ENCODE measurements at regions not wholly inside any gene's neighbourhood (a gene's known extent, or its start where the extent isn't known, plus 50 kb on each side); places are given as distances from the start of the nearest gene placed in this dataset.
A peak's percentile ranks its signal among the peaks of the same experiment; 100 is the strongest.

DNA sequence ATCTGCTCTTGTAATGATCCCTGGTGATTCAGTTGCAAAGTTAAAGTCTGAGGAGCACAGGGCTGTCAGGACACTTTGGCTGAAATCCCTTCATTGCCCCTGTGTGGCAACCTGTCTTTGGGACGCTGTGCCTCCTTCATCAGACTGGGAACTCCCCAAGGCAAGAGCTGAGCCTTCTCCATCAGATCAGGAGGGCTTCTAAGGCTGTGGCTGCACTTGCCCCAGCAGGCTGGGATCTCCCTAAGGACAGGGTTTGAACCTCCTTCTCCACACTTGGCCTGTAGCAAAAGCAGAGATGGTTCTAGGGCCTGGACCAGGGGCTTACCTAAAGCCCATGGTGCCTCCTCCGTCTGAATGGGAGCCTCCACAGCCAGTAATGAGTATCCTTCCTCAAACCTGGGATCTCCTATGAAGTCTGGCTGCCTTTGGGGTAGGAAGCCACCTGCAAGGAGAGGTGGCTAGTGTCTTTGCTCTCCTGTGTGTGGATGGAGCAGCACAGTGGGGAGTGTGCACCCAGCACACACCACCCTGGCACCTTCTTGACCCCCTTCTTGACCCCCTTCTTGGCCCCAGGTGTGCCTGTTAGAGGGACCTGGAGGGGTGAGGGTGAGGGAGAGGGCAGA lies 79.0 kb upstream of the NKD1 start:
- no peak for DNase-seq

DNA sequence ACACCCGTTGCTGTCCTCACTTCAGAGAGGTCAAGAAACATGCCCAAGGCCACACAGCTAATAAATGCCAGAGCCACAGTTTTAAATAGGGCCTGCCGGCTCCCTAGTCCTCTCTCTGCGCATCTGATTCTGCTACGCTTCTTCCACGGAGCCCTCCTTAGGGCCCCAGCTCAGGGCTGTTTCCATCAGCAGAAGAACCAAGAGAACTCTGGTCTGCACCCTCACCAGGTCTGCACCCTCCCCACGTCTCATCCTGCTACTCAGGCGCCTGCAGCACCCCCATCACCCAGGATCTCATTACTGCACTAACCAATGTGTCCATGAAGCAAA lies 79.5 kb upstream of the NKD1 start:
- no peak for DNase-seq

DNA sequence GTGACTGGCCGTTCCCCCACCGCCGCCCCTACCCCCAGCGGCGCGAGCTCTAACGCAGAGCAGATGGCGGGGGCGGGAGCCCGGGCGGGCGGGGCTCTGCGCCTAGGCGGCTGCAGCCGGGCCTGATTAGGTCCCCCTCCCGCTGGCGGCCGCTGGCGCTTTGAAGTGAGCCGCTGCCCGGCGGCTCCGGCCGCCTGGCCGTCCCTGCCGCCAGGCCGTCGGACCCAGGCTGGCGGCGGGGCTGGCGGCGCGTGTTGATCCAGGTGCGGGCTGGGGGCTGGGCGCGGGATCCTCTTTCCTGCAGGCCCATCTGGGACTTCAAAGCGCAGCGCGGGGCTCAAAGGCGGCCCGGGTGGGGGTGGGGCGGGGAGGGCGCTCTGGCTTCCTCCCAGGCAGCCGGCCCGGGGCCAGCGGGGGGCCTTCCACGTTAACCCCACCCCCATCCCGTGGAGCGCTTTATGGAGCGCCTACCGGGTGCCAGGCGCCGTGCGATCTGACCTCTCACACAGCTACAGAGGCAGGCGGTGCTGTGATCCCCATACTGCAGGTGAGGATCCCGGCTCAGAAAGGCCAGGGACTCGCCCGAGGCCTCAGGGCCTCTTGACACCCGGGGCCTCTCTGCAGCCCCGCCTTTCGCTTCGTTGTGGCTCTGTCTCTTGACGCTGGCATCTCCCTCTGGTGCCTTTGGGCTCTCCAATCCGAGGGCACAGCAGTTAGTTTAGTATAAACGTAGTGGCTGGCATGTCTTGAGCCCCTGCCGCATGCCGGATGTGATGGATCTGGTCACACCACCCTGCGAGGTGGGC lies 80.0 kb upstream of the NKD1 start:
- peak; percentile 64 for DNase-seq

DNA sequence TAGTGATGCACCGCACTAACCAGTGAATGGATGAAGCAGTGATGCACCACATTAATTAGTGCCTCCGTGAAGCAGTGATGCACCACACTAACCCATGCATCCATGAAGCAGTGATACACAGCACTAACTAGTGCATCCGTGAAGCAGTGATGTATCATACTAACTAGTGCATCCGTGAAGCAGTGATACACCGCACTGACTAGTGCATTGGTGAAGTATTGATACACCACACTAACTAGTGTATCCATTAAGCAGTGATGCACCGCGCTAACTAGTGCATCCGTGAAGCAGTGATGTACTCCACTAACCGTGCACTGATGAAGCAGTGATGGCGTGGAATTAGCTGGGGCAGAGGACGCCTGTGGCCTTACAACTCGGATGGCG lies 80.6 kb upstream of the NKD1 start:
- no peak for DNase-seq

DNA sequence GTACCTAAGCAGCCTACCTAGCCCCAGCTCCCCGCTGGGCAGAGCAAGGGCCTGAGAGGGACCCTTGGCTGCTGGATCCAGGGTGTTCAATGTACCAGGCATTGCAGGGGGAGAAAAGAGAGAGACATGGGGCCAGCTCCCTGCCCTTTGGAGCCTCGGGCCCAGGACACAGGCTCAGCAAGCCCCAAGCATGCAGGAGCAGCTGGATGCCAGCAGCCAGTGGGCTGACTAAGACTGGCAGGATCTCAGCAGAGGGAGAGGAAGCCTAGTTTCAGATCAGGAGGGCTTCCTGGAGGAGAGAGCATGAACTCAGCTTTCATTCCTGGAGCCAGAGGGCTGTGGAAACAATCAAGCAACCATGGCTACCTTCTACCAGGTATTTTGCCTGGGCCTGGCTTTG lies 82.0 kb upstream of the NKD1 start:
- DNase-seq, result no peak

DNA sequence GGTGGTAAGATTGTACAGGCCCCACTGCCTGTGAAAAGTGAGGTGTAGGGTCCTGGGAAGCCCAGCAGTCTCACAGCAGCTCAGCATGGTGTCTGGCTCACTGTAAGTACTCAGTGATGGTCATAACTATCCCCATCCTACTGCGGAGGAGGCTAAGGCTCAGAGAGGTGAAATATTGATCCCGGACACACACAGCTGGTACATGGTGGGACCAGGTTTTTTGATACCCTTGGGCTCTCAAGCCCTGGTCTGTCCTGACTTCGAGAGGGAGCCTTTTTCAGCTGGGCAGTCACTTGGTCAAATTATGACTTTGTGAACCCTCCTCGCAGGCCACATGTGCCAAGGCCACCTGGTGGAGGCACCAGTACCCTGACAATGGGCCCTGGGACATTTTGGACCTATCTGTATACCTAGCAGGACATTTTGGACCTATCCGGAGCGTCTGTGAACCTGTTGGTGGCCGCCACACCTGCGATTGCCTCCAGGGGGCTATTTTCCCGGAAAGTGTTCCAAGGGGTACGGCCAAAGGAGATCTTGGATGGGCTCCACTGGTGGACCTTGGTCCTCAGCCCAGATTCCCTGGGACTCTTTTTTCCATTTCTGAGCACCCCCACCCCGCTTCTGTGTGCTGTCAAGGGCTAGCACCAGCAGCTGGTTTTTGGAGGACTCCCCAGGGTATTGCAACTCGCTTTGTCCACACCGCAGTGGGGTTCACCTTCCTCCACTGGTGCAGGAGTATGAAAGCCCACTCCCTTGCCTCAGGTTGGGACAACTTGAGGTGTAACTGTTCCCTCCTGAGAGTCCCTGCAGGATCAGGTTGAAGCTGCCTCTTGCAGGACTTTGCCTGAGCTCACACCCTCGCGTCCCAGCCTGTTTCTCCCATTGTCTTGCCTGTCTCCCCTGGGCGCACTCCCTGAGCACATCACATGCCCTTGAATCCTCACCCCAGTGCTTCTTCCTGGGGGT lies 83.6 kb upstream of the NKD1 start:
- no peak for DNase-seq

DNA sequence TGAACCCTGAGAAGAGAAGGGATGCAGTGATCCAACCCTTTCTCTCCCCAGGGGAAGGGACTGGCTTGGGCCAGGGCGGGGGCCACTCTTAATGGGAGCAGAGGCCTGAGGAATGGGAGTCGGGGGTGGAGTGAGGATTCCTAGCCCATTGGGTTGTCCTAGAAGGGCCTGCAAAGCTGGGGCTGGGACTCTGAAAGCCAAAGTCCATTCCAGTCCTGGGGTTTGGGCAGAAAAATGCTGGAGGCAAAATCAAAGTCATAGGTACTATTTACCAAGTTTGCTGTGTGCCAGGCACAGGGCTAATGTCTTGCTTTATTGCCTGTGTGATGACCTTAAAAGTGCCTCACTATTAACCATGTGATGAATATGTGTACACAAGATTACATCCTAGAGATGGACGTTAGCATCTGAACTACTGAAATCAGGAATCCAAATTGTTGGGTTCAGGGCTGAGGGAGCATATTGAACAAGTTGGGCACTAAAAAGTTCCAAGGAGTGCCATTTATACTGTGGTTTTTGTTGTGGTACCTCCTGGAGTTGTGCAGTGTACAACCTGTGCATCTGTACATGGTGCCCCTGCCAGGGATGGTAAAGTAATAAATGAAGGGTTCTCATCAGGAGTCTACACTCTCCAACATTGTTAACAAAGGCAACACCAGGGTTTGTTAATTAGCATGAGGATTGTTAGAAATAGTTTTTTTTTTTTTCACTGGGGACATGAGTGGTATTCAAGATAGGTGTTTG lies 84.4 kb upstream of the NKD1 start:
- no peak for DNase-seq

DNA sequence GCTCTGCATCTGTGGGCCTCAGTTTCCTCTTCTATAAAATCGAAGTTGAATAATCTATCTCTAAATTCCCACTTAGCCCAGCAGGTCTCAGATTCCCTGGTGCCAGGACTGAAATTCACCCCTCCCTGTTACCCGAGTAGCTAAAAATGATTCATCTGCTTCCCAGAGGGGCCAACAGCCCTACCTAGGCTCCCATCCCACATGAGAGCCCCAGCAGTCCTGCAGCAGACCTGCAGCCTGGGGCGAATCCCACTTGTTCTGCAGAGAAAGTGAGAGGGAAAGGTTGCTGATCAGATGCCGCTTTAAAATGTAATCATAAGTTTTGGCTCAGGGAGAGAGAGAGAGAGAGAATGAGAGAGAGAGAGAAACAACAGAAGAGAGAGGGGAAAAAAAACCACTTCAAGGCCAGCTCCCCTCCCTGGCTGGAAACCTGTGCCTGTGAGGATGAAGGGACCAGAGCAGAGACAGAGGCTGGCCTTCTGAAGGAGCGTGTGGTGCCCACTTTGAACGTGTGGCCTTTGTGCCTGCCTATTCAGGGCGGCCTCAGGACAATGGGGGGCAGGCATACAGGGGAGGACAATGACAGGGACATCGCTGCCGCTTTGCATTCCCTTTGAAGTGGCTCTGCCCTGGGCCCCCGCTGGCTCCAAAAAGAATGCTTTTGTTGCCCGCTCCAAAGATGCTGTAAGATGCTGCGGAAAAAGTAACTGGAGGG lies 85.2 kb upstream of the NKD1 start:
- no peak for DNase-seq

DNA sequence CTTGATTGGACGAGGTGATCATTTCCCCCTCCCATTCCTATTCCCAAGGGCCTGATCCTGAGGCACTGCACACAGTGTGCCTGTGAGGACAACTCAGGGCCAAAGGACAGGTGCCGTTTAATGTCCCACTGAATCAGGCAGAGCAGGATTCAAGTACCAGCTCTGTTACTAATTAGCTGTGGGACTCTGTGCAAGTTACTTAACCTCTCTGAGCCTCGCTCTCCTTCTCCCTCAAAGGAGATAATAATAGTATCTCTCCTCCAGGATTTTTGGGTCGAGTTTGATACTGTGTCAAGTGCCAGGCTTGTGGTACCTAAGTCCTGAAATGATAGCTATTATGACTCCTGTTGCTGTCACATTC lies 86.8 kb upstream of the NKD1 start:
- DNase-seq, result no peak

DNA sequence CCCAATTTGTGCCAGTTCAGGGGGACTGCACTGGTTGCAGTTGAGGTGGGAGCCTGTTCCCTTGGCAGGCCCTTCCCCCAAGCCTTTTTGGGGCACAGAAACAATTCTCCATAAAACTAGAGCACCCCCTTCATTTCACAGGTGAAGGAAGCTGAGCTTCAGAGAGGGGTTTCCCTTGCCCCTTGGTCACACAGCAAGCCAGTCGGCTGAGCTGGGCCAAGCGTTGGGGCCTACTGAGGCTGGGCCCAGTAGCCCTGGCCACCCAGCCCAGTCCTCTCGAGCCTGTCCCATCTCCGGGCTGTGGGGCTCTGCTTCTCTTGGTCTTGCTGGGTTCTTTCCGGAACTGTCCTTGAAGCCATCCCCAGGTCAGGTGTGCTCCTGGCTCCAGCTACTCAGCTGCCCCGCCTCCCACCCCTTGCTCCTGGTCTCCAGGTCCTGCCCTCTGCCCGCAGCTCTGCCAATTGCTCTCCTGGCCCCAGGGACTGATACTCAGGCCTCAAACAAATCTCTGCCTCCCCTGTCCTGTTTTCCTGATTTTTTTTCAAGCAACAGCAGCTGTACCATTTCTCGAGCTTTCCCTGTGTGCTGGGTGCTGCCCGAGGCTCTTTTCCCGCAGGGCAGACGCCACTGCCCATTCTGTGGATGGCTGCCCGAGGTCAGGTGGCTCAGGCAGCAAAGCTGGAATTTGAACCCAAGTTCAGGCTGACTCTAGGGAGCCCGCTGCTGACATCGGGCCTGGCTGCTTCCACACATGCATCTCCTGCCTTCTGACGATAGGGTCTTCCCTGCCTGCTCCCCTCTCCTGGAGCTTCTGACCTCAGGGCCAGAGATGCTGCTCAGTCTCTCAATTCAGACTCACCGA lies 87.4 kb upstream of the NKD1 start:
- DNase-seq, result no peak

DNA sequence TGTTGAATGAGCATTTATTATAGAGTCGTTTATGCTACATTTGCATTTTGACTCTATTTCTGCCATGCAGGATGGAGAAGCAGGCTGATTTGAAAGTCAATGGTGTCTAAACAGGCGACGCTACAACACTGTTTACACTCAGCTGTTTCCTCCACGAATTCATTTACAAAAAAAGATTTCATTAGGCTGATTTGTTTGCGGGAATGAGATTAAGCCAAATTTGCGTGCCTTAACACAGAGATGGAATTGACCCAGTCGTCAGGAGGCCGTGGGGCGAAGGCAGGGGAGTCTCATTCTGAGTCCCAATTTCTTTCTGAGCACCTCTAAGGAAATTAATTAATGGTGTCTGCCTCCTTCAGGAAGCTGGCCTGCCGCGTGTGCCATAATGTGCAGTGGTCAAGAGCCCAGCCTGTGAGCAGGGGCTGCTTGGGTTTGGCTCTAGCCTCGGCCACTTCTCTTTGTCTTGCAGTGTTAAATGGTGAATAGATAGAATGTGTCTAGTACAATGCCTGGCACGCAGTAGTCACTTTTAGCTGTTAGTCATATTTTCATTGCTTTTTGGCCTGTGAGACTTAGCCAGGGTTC lies 88.6 kb upstream of the NKD1 start:
- DNase-seq, result no peak

DNA sequence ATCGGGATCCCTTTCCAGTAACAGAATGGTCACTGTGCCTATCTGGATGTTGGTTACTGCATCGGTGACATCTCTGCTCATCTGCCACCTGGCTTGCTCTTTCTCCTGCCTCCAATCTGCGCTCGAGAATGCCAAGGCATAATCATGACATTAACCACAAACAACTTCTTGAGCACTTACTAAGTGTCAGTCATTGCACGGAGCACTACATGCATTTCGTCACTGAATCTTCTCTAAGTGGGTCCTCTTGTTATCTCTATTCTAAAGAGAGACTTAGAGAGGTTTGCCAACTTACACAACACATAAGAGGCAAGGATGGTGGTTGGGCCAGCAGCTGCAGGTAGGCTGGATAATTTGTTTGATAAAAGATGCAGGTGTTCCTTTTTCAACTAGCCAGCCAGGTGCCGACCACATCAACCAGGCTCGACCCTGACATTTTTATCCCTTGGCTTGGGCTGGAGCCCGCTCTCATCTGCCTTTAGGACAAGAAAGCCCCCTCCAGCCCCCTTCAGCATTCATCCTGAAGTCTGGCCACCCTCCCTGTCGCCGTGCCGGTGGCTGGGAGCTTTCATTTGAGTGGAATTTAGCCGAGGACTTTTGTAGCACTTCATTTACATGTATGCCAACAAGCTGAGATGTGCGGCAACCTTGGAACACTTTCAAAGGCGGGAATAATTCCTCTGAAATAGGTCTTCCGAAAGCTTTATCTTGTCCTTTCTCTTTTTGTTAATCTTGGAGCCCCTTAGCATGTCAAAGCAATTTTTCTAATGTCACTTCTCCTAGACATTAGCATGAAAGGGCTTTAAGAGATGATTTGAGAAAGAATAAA lies 89.3 kb upstream of the NKD1 start:
- DNase-seq, result no peak

DNA sequence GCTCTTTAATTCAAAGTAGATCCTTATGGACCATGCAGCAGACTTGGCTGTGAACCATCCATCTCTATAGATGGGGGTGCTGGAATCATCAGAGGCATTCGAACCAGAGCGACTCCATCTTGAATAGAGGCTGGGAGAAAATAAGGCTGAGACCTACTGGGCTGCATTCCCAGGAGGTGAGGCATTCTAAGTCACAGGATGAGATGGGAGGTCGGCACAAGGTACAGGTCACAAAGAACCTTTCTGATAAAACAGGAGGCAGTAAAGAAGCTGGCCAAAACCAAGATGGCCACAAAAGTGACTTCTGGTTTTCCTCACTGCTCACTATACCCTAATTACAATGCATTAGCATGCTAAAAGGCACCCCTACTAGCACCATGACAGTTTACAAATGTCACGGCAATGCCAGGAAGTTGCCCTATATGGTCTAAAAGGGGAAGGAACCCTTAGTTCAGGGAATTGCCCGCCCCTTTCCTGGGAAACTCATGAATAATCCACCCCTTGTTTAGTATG lies 89.2 kb upstream of the BRD7 start:
- no peak for DNase-seq

DNA sequence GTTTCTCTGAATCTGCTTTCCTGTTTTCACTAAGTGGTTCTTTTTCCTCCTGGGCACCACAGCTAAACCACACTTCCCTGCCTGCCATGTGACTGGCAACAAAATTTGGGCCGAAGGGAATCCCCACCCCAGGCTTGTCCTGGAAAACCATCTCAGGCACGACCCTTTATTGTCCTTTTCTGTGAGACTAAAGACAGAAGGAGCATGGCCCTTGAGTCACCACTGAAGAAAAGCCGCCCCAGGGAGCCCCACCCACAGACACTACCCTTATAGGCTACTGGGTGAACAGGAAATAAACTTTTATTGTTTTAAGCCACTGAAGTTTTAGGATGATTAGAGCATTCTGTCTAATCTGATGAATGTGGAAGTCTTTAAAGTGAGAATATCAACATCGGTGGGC lies 88.6 kb upstream of the BRD7 start:
- DNase-seq, result no peak

DNA sequence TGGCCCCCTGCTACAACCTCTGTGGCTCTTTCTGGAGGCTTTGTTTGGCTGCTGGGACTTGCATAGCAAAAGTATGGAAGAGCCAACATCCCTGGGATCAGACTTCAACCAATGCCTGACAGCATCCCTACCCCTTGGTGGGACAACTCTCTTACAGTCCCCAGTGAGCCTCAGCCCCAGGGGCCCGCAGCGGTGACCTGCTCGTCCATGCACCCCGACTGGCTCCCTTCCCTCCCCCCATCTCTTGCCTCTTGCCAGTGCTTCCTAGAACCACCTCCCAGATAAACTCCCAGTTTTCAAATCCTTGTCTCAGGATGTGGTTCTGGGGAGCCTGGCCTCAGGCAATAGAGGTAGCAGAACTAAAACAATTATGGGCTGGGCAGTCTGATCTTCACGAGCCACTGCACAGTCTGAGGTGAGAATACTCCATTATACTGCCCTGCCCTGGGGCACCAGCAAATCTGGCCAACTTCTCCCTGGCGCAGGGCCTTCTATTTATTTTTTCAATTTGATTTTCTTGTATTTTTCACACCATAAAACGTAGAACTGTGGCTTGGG lies 86.6 kb upstream of the BRD7 start:
- DNase-seq, result no peak

DNA sequence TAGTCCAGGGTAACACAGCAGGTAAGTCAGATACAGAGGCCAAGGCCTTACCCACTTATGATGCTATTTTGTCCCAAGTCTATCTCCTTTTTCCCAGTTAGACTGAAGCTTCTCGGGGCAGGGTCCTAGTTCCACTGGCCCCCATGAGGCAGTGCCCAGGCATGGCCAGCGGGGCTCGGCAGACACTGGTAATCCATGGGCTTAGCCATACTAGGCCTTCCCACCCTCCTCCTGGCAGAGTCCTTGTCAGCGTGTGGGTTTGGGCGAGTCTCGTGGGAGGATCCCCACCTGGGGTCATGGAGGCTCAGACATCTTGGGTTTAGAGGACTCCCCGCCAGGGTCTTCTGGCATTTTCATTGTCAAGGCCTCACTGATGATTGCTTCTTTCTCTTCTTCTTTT lies 84.7 kb upstream of the BRD7 start:
- DNase-seq, result no peak

DNA sequence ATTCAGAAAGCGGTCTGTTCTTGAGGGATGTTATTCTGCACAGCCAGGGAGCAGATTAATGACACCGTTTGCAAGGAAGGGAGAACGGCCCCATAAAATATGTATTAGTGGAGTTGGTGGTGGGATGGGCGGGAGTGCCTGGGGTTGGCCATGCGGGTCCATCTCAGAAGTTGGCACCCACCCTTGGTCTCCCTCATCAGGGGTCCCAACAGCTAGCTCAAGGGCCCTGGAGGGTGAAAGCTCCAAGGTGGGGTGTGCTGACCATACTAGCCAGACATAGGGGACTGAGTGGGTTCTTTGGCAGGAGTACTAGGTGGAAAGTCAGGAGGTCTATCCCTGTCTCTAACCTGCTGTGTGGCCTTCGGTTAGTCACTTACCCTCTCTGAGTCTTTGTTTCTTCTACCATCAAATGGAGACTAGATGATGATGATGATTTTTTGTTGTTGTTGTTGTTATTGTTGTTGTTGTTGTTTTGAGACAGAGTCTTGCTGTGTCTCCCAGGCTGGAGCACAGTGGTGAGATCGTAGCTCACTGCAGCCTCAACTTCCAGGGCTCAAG lies 83.2 kb upstream of the BRD7 start:
- no peak for DNase-seq

DNA sequence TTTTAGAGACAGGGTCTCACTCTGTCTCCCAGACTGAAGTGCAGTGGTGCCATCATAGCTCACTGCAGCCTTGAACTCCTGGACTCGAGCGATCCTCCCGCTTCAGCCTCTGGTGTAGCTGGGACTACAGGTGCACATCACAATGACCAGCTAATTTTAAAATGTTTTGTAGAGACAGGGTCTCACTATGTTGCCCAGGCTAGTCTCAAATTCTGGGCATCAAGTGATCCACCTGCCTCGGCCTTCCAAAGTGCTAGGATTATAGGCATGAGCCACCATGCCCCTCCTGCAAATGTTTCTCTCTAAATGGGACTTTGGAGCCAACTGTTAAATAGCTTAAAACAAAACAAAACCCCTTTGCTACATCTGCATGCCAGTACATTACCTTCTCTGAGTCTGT lies 82.2 kb upstream of the BRD7 start:
- DNase-seq, result no peak

DNA sequence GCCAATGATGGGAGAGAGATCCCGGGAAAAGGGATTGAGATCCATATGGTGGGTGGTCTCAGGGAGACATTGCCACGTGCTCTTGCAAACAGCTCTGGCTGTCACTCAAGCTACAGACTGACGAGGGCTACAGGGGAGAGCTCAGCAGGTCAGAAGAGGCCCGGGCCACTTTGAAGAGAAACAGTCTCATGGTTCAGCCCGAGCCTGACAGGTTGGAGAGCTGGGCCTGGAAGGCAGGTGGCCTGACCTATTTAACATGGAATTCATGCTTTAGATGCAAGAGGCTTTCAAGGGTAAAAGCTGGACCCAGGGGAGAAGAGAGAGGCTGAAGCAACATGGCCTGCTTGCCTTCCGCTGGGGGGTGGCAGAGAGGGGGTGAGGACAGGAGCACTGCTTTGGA lies 81.0 kb upstream of the BRD7 start:
- DNase-seq, result no peak
